LNCAP (cell line): ENCODE measurements at regions not wholly inside any gene's neighbourhood (a gene's known extent, or its start where the extent isn't known, plus 50 kb on each side); places are given as distances from the start of the nearest gene placed in this dataset.

ENCODE experiments used
- TF ChIP-seq, protein P1 (sequence below): fragments of 450-650 bp; IDR thresholded peaks from 2 replicates; pipeline ENCODE4 v1.5.1; 2017; ENCODE audit warnings: mild to moderate bottlenecking

GRCh38 chr3:22940285-22940684 lies 262.8 kb upstream of the UBE2E2 start:
- TF ChIP-seq, protein P1, sequence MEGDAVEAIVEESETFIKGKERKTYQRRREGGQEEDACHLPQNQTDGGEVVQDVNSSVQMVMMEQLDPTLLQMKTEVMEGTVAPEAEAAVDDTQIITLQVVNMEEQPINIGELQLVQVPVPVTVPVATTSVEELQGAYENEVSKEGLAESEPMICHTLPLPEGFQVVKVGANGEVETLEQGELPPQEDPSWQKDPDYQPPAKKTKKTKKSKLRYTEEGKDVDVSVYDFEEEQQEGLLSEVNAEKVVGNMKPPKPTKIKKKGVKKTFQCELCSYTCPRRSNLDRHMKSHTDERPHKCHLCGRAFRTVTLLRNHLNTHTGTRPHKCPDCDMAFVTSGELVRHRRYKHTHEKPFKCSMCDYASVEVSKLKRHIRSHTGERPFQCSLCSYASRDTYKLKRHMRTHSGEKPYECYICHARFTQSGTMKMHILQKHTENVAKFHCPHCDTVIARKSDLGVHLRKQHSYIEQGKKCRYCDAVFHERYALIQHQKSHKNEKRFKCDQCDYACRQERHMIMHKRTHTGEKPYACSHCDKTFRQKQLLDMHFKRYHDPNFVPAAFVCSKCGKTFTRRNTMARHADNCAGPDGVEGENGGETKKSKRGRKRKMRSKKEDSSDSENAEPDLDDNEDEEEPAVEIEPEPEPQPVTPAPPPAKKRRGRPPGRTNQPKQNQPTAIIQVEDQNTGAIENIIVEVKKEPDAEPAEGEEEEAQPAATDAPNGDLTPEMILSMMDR: no peak

GRCh38 chr3:22942981-22943380 lies 260.1 kb upstream of the UBE2E2 start:
- TF ChIP-seq, protein P1: no peak

DNA sequence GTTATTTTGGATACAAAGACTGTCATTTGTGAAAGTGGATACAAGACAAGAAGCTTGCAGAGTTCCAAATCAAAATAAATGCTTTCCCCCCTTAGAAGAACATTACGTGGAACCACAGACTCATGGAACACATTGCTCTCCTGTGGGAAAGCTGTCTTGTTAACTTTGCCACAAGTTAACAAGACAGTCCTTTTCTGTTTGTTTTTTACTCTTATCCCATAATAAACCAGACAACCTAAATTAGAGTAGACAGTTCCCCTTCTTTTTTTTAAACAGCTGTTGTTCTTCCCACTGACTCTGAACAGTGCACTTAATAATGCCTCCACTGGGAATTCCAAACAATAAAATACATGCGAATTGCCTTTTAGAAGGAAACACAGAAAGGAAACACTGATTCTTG lies 255.3 kb upstream of the UBE2E2 start:
- TF ChIP-seq, protein P1: no peak

DNA sequence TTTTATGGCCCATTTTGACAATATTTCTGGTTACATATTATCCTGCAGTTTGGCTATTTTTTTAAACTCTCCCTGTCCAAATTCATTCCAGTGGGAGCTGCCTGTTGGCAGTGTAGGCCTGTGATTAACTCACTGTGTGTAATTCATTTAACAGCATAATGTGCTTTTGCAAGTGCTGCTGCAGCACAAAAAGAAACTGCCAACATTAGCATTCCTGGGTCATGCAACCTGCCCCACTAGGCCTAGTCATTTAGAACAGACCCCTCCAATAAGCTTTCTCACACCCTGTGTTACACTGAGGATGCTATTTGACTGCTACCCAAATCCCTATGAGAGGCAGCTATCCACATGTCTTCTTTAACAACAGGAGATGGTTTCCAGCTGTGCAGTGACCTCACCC lies 251.2 kb upstream of the UBE2E2 start:
- TF ChIP-seq, protein P1: no peak

DNA sequence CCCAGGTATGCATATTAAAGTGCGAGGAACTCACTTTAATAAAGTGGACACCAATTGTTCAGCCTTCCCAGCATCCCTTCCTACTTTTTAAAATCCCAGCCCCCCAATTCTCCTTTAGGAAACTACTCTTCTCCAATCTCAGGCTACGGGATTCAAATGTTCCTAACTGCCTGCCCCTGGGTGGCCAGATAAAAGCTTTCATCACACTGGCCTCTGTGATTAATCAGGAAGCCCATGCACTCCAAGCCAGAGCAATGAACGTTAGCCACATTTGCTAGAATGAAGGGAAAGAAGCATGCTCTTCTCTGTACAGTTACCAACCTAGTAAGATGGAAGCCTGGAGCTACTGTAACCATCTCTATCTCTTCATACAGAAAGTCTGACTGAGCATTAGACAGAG lies 250.3 kb upstream of the UBE2E2 start:
- TF ChIP-seq, protein P1: no peak

DNA sequence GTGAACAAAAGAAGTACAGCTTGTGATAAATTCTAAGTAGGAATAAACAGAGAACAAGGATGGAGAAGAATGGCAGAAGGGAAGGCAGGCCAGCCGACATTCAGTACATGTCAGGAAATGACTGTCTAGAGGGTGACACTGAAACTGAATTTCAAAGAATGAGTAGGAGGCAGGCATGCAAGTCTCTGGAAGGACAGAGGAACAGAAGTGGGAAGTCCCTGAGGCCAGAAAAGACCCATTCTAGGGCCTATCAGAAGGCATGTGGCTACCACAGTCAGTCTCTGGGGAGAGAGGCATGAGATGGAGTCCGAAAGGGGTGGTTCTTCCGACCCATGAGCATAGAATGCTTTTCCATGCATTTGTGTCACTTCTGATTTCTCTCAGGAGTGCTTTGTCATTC lies 243.5 kb upstream of the UBE2E2 start:
- TF ChIP-seq, protein P1: no peak

DNA sequence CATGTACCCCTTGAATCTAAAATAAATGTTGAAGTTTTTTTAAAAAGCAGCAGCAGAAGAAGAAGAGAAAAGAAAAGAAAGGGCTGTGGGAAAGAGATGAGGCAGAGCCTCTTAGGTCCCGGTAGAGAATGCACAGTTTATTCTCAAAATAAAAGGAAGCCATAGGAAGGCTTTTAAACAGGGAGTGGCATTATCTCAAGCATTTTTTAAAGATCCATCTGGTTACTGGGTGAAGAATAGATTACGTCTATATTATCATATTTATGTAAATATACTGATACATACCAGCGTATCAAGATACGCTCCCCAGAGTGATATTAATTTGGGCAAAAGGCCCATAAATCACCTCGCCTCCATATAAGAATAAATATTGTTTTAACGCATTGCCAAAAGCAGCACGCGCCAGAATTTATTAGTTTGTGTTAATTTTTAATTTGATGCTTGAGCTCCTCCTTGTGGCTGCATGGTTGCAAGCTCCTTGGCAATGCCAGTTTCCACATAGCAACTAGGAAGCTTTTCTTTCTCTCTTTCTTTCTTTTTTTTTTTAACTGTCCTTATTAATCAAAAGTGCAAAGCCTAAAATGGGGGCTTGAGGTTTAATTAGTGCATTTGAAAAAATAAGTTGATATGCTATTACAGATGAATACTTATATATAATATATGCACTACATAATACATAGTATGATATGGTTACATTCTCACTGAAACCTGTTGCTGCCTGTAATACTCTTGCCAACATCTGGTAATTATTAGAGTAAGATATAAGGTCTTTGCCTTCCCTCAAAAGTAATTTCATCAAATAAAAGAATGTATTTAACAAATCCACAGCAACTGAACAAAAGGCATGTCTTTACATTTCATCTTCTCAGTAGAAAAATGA lies 242.8 kb upstream of the UBE2E2 start:
- TF ChIP-seq, protein P1: peak; percentile 95
